Ishikawa (cell line): ENCODE measurements at regions not wholly inside any gene's neighbourhood (a gene's known extent, or its start where the extent isn't known, plus 50 kb on each side); places are given as distances from the start of the nearest gene placed in this dataset.

ENCODE experiments used
- CEBPB ChIP-seq: IDR thresholded peaks from 2 replicates; pipeline ENCODE4 v1.6.1; 2012
- CREB1 ChIP-seq: IDR thresholded peaks from 2 replicates; pipeline ENCODE4 v1.6.1; 2012; ENCODE audit warnings: low read depth
- EGR1 ChIP-seq: IDR thresholded peaks from 2 replicates; pipeline ENCODE4 v1.6.1; 2012
- EP300 ChIP-seq: IDR thresholded peaks from 2 replicates; pipeline ENCODE4 v1.6.1; 2012; ENCODE audit warnings: borderline replicate concordance
- FOXM1 ChIP-seq: IDR thresholded peaks from 2 replicates; pipeline ENCODE4 v1.6.1; 2012; ENCODE audit warnings: low read depth, borderline replicate concordance
- MAX ChIP-seq: IDR thresholded peaks from 2 replicates; pipeline ENCODE4 v1.6.1; 2012
- NFIC ChIP-seq: IDR thresholded peaks from 2 replicates; pipeline ENCODE4 v1.6.1; 2012
- RAD21 ChIP-seq: IDR thresholded peaks from 2 replicates; pipeline ENCODE4 v1.6.1; 2012; ENCODE audit warnings: low read depth
- REST ChIP-seq: IDR thresholded peaks from 2 replicates; pipeline ENCODE4 v1.6.1; 2012; ENCODE audit warnings: low read depth, mild to moderate bottlenecking
- TAF1 ChIP-seq: IDR thresholded peaks from 2 replicates; pipeline ENCODE4 v1.6.1; 2012; ENCODE audit warnings: low read depth, mild to moderate bottlenecking
- TCF12 ChIP-seq: IDR thresholded peaks from 2 replicates; pipeline ENCODE4 v1.6.1; 2012; ENCODE audit warnings: low read depth
- TEAD4 ChIP-seq: IDR thresholded peaks from 2 replicates; pipeline ENCODE4 v1.6.1; 2012
- USF1 ChIP-seq: IDR thresholded peaks from 2 replicates; pipeline ENCODE4 v1.6.1; 2012
- YY1 ChIP-seq: IDR thresholded peaks from 2 replicates; pipeline ENCODE4 v1.6.1; 2012; ENCODE audit warnings: low read depth
- ZBTB7A ChIP-seq: IDR thresholded peaks from 2 replicates; pipeline ENCODE4 v1.6.1; 2012; ENCODE audit warnings: low read depth

GRCh38 chr1:101131239-101131843, 105.5 kb upstream of the S1PR1 start:
- no peak for TF ChIP-seq USF1

GRCh38 chr1:101130673-101131072, 105.1 kb upstream of the DPH5 start:
- TF ChIP-seq TEAD4 (peak; percentile 40; the same call in 1 of the 2 replicates), EGR1 (no peak), NFIC (peak; percentile 49; the same call in 1 of the 2 replicates)

GRCh38 chr1:101128846-101129245, 103.3 kb upstream of the DPH5 start:
- TF ChIP-seq MAX, result no peak
- no peak for TF ChIP-seq EP300
- TF ChIP-seq TCF12, result no peak
- TF ChIP-seq ZBTB7A, result no peak
- TF ChIP-seq NFIC, result no peak

GRCh38 chr1:101128211-101128727, 102.7 kb upstream of the DPH5 start:
- TF ChIP-seq FOXM1 (no peak), CEBPB (no peak), ZBTB7A (no peak), TEAD4 (no peak), CREB1 (no peak), MAX (no peak), YY1 (no peak), TAF1 (no peak), RAD21 (no peak), EP300 (no peak), NFIC (no peak), REST (no peak), TCF12 (no peak)

- TF ChIP-seq YY1 (no peak), TEAD4 (no peak), ZBTB7A (no peak), CREB1 (no peak), RAD21 (no peak), FOXM1 (no peak), NFIC (no peak)
Observed at GRCh38 chr1:101124405-101124804, 98.8 kb upstream of the DPH5 start.

- TF ChIP-seq FOXM1 (no peak), RAD21 (no peak), NFIC (no peak), YY1 (no peak), EGR1 (no peak), MAX (no peak), ZBTB7A (no peak)
Observed at GRCh38 chr1:101122452-101123166, 97.0 kb upstream of the DPH5 start.

- no peak for TF ChIP-seq MAX
- TF ChIP-seq RAD21, result no peak
- no peak for TF ChIP-seq CEBPB
- TF ChIP-seq EGR1, result no peak
- TF ChIP-seq EP300, result no peak
- no peak for TF ChIP-seq NFIC
Observed at GRCh38 chr1:101121975-101122374, 96.4 kb upstream of the DPH5 start.

- TF ChIP-seq ZBTB7A (no peak), TAF1 (no peak), TCF12 (no peak), MAX (no peak), FOXM1 (no peak)
Observed at GRCh38 chr1:101121504-101121903, 95.9 kb upstream of the DPH5 start.
